Esophagus muscularis mucosa (tissue), 4 donors: ENCODE measurements at regions not wholly inside any gene's neighbourhood (a gene's known extent, or its start where the extent isn't known, plus 50 kb on each side); places are given as distances from the start of the nearest gene placed in this dataset.

Source experiments
- EP300 ChIP-seq: sonication (generic); formaldehyde crosslinking; IDR thresholded peaks from one replicate; pipeline ENCODE4 v1.6.1; 2017; ENCODE audit warnings: antibody characterized with exemption
- POLR2A ChIP-seq: fragments of 450-650 bp; IDR thresholded peaks from one replicate; pipeline ENCODE4 v1.6.1; 2017; ENCODE audit warnings: antibody characterized with exemption, moderate library complexity, mild to moderate bottlenecking, low read depth
- POLR2AphosphoS5 ChIP-seq, 2 donors: sonication (generic); formaldehyde crosslinking; IDR thresholded peaks; one replicate each; pipeline ENCODE4 v1.6.1; 2017; ENCODE audit warnings: antibody characterized with exemption in 2 of 2
- TF ChIP-seq, protein P1 (sequence below), 3 experiments: fragments of 200-600 bp in 2 of 3; fragments of 450-650 bp in 1 of 3; sonication (generic) in 2 of 3; IDR thresholded peaks; one replicate each; pipeline ENCODE4 v1.5.1; 2017 to 2019; ENCODE audit warnings: antibody characterized with exemption in 3 of 3, mild to moderate bottlenecking in 2 of 3, moderate library complexity in 1 of 3

DNA sequence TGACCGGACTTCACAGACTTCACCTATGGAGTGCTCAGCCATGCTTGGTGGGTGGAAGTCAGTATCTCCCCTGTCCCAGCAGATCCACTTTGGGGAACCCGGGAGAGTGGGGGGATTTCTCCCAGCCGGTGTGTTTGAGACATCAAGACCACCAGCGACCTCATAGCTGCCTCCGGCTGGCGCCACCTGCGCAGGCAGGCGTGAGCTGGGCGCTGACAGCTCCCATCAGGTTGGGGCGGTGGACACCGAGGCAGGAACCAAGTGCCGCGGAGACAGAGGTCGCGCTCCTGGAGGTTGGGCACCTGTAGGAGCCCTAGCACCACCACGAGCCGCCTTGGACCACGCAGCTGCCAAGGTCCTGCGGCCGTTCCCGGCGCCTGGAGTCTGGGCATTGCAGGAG is 124.0 kb upstream of the LARP1 start:
- TF ChIP-seq, protein P1, sequence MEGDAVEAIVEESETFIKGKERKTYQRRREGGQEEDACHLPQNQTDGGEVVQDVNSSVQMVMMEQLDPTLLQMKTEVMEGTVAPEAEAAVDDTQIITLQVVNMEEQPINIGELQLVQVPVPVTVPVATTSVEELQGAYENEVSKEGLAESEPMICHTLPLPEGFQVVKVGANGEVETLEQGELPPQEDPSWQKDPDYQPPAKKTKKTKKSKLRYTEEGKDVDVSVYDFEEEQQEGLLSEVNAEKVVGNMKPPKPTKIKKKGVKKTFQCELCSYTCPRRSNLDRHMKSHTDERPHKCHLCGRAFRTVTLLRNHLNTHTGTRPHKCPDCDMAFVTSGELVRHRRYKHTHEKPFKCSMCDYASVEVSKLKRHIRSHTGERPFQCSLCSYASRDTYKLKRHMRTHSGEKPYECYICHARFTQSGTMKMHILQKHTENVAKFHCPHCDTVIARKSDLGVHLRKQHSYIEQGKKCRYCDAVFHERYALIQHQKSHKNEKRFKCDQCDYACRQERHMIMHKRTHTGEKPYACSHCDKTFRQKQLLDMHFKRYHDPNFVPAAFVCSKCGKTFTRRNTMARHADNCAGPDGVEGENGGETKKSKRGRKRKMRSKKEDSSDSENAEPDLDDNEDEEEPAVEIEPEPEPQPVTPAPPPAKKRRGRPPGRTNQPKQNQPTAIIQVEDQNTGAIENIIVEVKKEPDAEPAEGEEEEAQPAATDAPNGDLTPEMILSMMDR (IDR thresholded peaks at IDR 0.05), result no peak
- no peak for TF ChIP-seq POLR2A
- no peak for TF ChIP-seq POLR2AphosphoS5 (IDR thresholded peaks at IDR 0.05)
- TF ChIP-seq EP300, result no peak
